ENCODE measurements at regions not wholly inside any gene's neighbourhood (a gene's known extent, or its start where the extent isn't known, plus 50 kb on each side); places are given as distances from the start of the nearest gene placed in this dataset.

DNA sequence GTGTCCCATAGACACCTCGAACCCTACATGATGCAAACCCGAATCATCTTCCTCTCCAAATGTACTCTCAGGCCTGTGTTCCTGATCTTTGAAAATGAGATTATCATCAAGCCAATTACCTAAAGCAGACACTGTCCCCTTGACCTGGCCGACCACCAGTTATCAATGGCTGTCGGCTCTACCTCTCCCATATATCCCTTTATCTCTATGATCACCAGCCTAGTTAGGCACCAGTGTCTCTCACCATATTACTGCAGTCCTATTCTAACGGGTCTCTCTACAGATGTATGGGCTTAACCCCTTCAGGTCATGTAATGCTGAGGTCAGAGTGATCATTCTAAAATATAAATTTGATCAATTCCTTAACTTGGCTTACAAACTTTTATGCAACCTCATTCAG, 234.9 kb upstream of the MARCKS start:
- Mint-ChIP-seq H3K4me1 (peaks cover 39% of the 10 kb centered on the region), H3K4me3 (no peak overlapping the region), H3K36me3 (ENCODE audit: low read depth) (no peaks in the 10 kb centered on the region), H3K27me3 (no peaks in the 10 kb centered on the region), H3K27ac (no peak overlapping the region), H3K9me3 (no peaks in the 10 kb centered on the region)
- TF ChIP-seq, protein P1, sequence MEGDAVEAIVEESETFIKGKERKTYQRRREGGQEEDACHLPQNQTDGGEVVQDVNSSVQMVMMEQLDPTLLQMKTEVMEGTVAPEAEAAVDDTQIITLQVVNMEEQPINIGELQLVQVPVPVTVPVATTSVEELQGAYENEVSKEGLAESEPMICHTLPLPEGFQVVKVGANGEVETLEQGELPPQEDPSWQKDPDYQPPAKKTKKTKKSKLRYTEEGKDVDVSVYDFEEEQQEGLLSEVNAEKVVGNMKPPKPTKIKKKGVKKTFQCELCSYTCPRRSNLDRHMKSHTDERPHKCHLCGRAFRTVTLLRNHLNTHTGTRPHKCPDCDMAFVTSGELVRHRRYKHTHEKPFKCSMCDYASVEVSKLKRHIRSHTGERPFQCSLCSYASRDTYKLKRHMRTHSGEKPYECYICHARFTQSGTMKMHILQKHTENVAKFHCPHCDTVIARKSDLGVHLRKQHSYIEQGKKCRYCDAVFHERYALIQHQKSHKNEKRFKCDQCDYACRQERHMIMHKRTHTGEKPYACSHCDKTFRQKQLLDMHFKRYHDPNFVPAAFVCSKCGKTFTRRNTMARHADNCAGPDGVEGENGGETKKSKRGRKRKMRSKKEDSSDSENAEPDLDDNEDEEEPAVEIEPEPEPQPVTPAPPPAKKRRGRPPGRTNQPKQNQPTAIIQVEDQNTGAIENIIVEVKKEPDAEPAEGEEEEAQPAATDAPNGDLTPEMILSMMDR (IDR thresholded peaks at IDR 0.05) = no peak
- POLR2A ChIA-PET = no interaction called here
- DNase-seq (no peak), ATAC-seq (ENCODE audit: low read depth) (no peak)
- intact Hi-C loops (cut with micrococcal nuclease) = no loop called here
- CTCF ChIA-PET = no interaction called here

DNA sequence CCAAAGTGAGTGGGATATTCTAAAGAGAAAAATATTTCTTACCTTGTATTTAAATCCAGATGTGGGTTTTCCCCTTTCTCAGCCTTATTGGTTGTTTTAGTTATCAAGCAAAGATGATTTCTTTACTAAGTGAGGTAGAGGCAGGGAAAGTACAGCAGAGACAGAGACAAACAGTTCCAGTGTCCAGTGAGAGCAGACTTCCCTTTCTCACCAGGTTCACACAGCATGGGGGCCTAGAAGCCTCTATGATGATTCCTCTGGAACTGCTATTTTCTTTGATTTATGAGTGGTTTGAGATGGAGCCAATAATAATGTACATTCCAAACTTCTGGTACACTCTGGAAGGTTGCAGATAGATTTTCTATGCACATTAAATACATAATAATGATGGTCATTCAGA, 234.0 kb upstream of the MARCKS start:
- Mint-ChIP-seq H3K36me3 (ENCODE audit: low read depth) (no peaks in the 10 kb centered on the region), H3K27me3 (no peaks in the 10 kb centered on the region), H3K27ac (peak overlapping the region; percentile 14), H3K4me3 (no peak overlapping the region), H3K9me3 (no peaks in the 10 kb centered on the region), H3K4me1 (peaks cover 47% of the 10 kb centered on the region)
- intact Hi-C loops (cut with micrococcal nuclease) = no loop called here
- ChIA-PET POLR2A (no interaction called here), CTCF (interaction anchor here (1.4 kb wide), 1 partner anchor 236 kb away, joined by 5 read pairs; no protein-coding TSS in a partner anchor)
- no peak for DNase-seq
- ATAC-seq (ENCODE audit: low read depth) = no peak
- TF ChIP-seq, protein P1 (IDR thresholded peaks at IDR 0.05) = no peak

GRCh38 chr6:113625850-113626249, 231.3 kb upstream of the MARCKS start:
- peak overlapping the region; percentile 57 for H3K27ac Mint-ChIP-seq
- TF ChIP-seq, protein P1 (IDR thresholded peaks at IDR 0.05) = no peak
- ATAC-seq (ENCODE audit: low read depth) (no peak), DNase-seq (no peak)
- H3K4me1 Mint-ChIP-seq = peaks cover 69% of the 10 kb centered on the region
- no peak overlapping the region for H3K4me3 Mint-ChIP-seq
- intact Hi-C loops (cut with micrococcal nuclease) = loop anchor here (2.0 kb wide), 1 partner anchor 15 kb away; no protein-coding TSS in a partner anchor
- H3K9me3 Mint-ChIP-seq = no peaks in the 10 kb centered on the region
- no peaks in the 10 kb centered on the region for H3K36me3 Mint-ChIP-seq (ENCODE audit: low read depth)
- CTCF ChIA-PET = interaction anchor here (7.4 kb wide), 1 partner anchor 233 kb away, joined by 44 read pairs; no protein-coding TSS in a partner anchor
- POLR2A ChIA-PET = interaction anchor here (0.6 to 11.3 kb wide), 3 partner anchors 229 to 314 kb away, joined by 3 to 122 read pairs (median 3); no protein-coding TSS in a partner anchor
- no peaks in the 10 kb centered on the region for H3K27me3 Mint-ChIP-seq

- Mint-ChIP-seq H3K4me1 (peaks cover 75% of the 10 kb centered on the region), H3K27ac (peak overlapping the region; percentile 78), H3K36me3 (ENCODE audit: low read depth) (no peaks in the 10 kb centered on the region), H3K9me3 (no peaks in the 10 kb centered on the region), H3K27me3 (no peaks in the 10 kb centered on the region), H3K4me3 (no peak overlapping the region)
- POLR2A ChIA-PET = interaction anchor here (11.3 kb wide), 1 partner anchor 233 kb away, joined by 122 read pairs; no protein-coding TSS in a partner anchor
- CTCF ChIA-PET = interaction anchor here (2.1 to 7.4 kb wide), 2 partner anchors 229 to 233 kb away, joined by 6 to 44 read pairs; no protein-coding TSS in a partner anchor
- DNase-seq (no peak), ATAC-seq (ENCODE audit: low read depth) (no peak)
- intact Hi-C loops (cut with micrococcal nuclease) = loop anchor here (2.0 kb wide), 1 partner anchor 16 kb away; no protein-coding TSS in a partner anchor
- TF ChIP-seq, protein P1 (IDR thresholded peaks at IDR 0.05) = no peak
Observed at GRCh38 chr6:113626475-113626874, 230.7 kb upstream of the MARCKS start.

GRCh38 chr6:113627480-113627879, 229.7 kb upstream of the MARCKS start:
- intact Hi-C loops (cut with micrococcal nuclease) = loop anchor here (2.0 kb wide), 1 partner anchor 17 kb away; no protein-coding TSS in a partner anchor
- ATAC-seq (ENCODE audit: low read depth) = no peak
- H3K27me3 Mint-ChIP-seq = no peaks in the 10 kb centered on the region
- no peaks in the 10 kb centered on the region for H3K36me3 Mint-ChIP-seq (ENCODE audit: low read depth)
- H3K27ac Mint-ChIP-seq = peak overlapping the region; percentile 78
- ChIA-PET POLR2A (interaction anchor here (0.6 to 11.3 kb wide), 3 partner anchors 29 to 232 kb away, joined by 3 to 122 read pairs (median 6); no protein-coding TSS in a partner anchor), CTCF (interaction anchor here (1.0 to 7.4 kb wide), 4 partner anchors 9 to 232 kb away, joined by 3 to 44 read pairs (median 4); no protein-coding TSS in a partner anchor)
- H3K4me1 Mint-ChIP-seq = peaks cover 78% of the 10 kb centered on the region
- TF ChIP-seq, protein P1 (IDR thresholded peaks at IDR 0.05) = no peak
- no peak overlapping the region for H3K4me3 Mint-ChIP-seq
- no peak for DNase-seq
- no peaks in the 10 kb centered on the region for H3K9me3 Mint-ChIP-seq
